ENCODE measurements at regions not wholly inside any gene's neighbourhood (a gene's known extent, or its start where the extent isn't known, plus 50 kb on each side); places are given as distances from the start of the nearest gene placed in this dataset.
"Not testable (repeated sequence)": the region's sequence is repeated elsewhere in the genome, so short reads cannot be mapped to it uniquely, and the experiment has no call there.

- DNase-seq: no peak
These were observed 97.5 kb downstream of the RGS2 start for GRCh38 chr1:192906334-192906733.

- no peak for DNase-seq
These were observed 98.9 kb downstream of the RGS2 start for GRCh38 chr1:192907545-192908243.

- not testable (repeated sequence) for DNase-seq
These were observed 103.2 kb downstream of the RGS2 start for GRCh38 chr1:192911896-192912656.

GRCh38 chr1:192913683-192914082, 104.8 kb downstream of the RGS2 start:
- no peak for DNase-seq

- no peak for DNase-seq
These were observed 105.3 kb downstream of the RGS2 start for GRCh38 chr1:192914092-192914491.

- DNase-seq: no peak
These were observed 105.9 kb downstream of the RGS2 start for GRCh38 chr1:192914696-192915095.

GRCh38 chr1:192916021-192916420, 107.2 kb downstream of the RGS2 start:
- no peak for DNase-seq

- no peak for DNase-seq
These were observed 109.4 kb downstream of the RGS2 start for GRCh38 chr1:192918259-192918658.

GRCh38 chr1:192920412-192920811, 111.6 kb downstream of the RGS2 start:
- DNase-seq: no peak

GRCh38 chr1:192925609-192926008, 116.8 kb downstream of the RGS2 start:
- DNase-seq: no peak

GRCh38 chr1:192926736-192927135, 117.9 kb downstream of the RGS2 start:
- DNase-seq: no peak

GRCh38 chr1:192927496-192927895, 118.7 kb downstream of the RGS2 start:
- no peak for DNase-seq

- no peak for DNase-seq
These were observed 120.8 kb downstream of the RGS2 start for GRCh38 chr1:192929597-192929996.

GRCh38 chr1:192933744-192934143, 124.9 kb downstream of the RGS2 start:
- no peak for DNase-seq

- DNase-seq: no peak
These were observed 122.7 kb downstream of the UCHL5 start for GRCh38 chr1:192936313-192937018.

GRCh38 chr1:192937128-192937527, 122.0 kb downstream of the UCHL5 start:
- no peak for DNase-seq

GRCh38 chr1:192939440-192939839, 119.7 kb downstream of the UCHL5 start:
- DNase-seq: no peak

GRCh38 chr1:192940658-192941057, 118.5 kb downstream of the UCHL5 start:
- DNase-seq: no peak

- DNase-seq: no peak
These were observed 117.3 kb downstream of the UCHL5 start for GRCh38 chr1:192941722-192942411.

- DNase-seq: no peak
These were observed 116.1 kb downstream of the UCHL5 start for GRCh38 chr1:192943108-192943507.

- no peak for DNase-seq
These were observed 115.6 kb downstream of the UCHL5 start for GRCh38 chr1:192943522-192943921.

- DNase-seq: no peak
These were observed 113.6 kb downstream of the UCHL5 start for GRCh38 chr1:192945390-192946130.

GRCh38 chr1:192949783-192950182, 109.4 kb downstream of the UCHL5 start:
- no peak for DNase-seq

Data from activated CD4-positive, alpha-beta T cell treated with anti-CD3 and anti-CD28 coated beads for 48 hours (primary cell).